Skeletal muscle satellite cell (primary cell): ENCODE measurements at regions not wholly inside any gene's neighbourhood (a gene's known extent, or its start where the extent isn't known, plus 50 kb on each side); places are given as distances from the start of the nearest gene placed in this dataset.

Experiments used
- H3K27me3 ChIP-seq: 2 replicates; pipeline ENCODE4 v1.7.0; 2013; ENCODE audit warnings: low read length; ENCODE audit not compliant: control insufficient read depth, insufficient read depth
- H3K36me3 ChIP-seq: 2 replicates; pipeline ENCODE4 v1.7.0; 2013; ENCODE audit warnings: mild to moderate bottlenecking, control low read depth, low read length; ENCODE audit not compliant: insufficient read depth
- H3K4me1 ChIP-seq: 2 replicates; pipeline ENCODE4 v1.7.0; 2013; ENCODE audit warnings: low read length; ENCODE audit not compliant: control insufficient read depth, insufficient read depth
- H3K4me2 ChIP-seq: 2 replicates; pipeline ENCODE4 v1.7.0; 2013; ENCODE audit warnings: mild to moderate bottlenecking, low read length
- H3K4me3 ChIP-seq: 2 replicates; pipeline ENCODE4 v1.7.0; 2013; ENCODE audit warnings: low read length
- H3K9ac ChIP-seq: 2 replicates; pipeline ENCODE4 v1.7.0; 2013; ENCODE audit warnings: mild to moderate bottlenecking, low read depth, low read length, moderate library complexity
- H3K9me3 ChIP-seq: replicated peaks from 2 replicates; pipeline ENCODE4 v1.7.0; 2013; ENCODE audit warnings: mild to moderate bottlenecking, control low read depth, low read length

GRCh38 chr7:26054386-26054785 is 97.6 kb upstream of the NFE2L3 start:
- Histone ChIP-seq H3K4me2 (no peak overlapping the region), H3K27me3 (peaks cover 3% of the 10 kb centered on the region), H3K36me3 (no peaks in the 10 kb centered on the region), H3K4me3 (no peak overlapping the region), H3K4me1 (no peaks in the 10 kb centered on the region), H3K9ac (no peak overlapping the region), H3K9me3 (no peaks in the 10 kb centered on the region)

- peaks cover 3% of the 10 kb centered on the region for H3K27me3 ChIP-seq
- no peaks in the 10 kb centered on the region for H3K4me1 ChIP-seq
- no peaks in the 10 kb centered on the region for H3K36me3 ChIP-seq
- H3K9ac ChIP-seq: no peak overlapping the region
- H3K9me3 ChIP-seq: no peaks in the 10 kb centered on the region
- no peak overlapping the region for H3K4me2 ChIP-seq
- H3K4me3 ChIP-seq: no peak overlapping the region
Measured at GRCh38 chr7:26055241-26055640, 96.8 kb upstream of the NFE2L3 start.

GRCh38 chr7:26060733-26061677 is 91.0 kb upstream of the NFE2L3 start:
- Histone ChIP-seq H3K4me1 (no peaks in the 10 kb centered on the region), H3K9ac (no peak overlapping the region), H3K9me3 (no peaks in the 10 kb centered on the region), H3K27me3 (peaks cover 4% of the 10 kb centered on the region), H3K36me3 (no peaks in the 10 kb centered on the region), H3K4me3 (no peak overlapping the region), H3K4me2 (no peak overlapping the region)

- Histone ChIP-seq H3K27me3 (peaks cover 4% of the 10 kb centered on the region), H3K36me3 (no peaks in the 10 kb centered on the region)
Measured at GRCh38 chr7:26061678-26062603, 90.1 kb upstream of the NFE2L3 start.

GRCh38 chr7:26065652-26066051 is 86.3 kb upstream of the NFE2L3 start:
- H3K4me1 ChIP-seq: no peaks in the 10 kb centered on the region
- no peak overlapping the region for H3K4me3 ChIP-seq
- no peak overlapping the region for H3K4me2 ChIP-seq
- peaks cover under 1% of the 10 kb centered on the region for H3K27me3 ChIP-seq
- no peaks in the 10 kb centered on the region for H3K36me3 ChIP-seq
- H3K9me3 ChIP-seq: no peaks in the 10 kb centered on the region
- H3K9ac ChIP-seq: no peak overlapping the region

More at GRCh38 chr7:26061678-26062603, 90.1 kb upstream of the NFE2L3 start:
- Histone ChIP-seq H3K9ac (no peak overlapping the region), H3K4me2 (no peak overlapping the region), H3K4me1 (no peaks in the 10 kb centered on the region), H3K4me3 (no peak overlapping the region), H3K9me3 (no peaks in the 10 kb centered on the region)

GRCh38 chr7:26066736-26067135 is 85.3 kb upstream of the NFE2L3 start:
- Histone ChIP-seq H3K9ac (no peak overlapping the region), H3K27me3 (peaks cover 7% of the 10 kb centered on the region), H3K4me1 (no peaks in the 10 kb centered on the region), H3K9me3 (no peaks in the 10 kb centered on the region), H3K4me3 (no peak overlapping the region), H3K4me2 (no peak overlapping the region), H3K36me3 (no peaks in the 10 kb centered on the region)

GRCh38 chr7:26070290-26070689 is 81.7 kb upstream of the NFE2L3 start:
- Histone ChIP-seq H3K27me3 (peaks cover 7% of the 10 kb centered on the region), H3K9ac (no peak overlapping the region), H3K4me2 (no peak overlapping the region), H3K9me3 (no peaks in the 10 kb centered on the region), H3K4me3 (no peak overlapping the region), H3K36me3 (no peaks in the 10 kb centered on the region), H3K4me1 (no peaks in the 10 kb centered on the region)

- Histone ChIP-seq H3K4me1 (no peaks in the 10 kb centered on the region), H3K9ac (no peak overlapping the region), H3K4me2 (no peak overlapping the region), H3K9me3 (no peaks in the 10 kb centered on the region), H3K36me3 (no peaks in the 10 kb centered on the region), H3K27me3 (peaks cover 8% of the 10 kb centered on the region), H3K4me3 (no peak overlapping the region)
Measured at GRCh38 chr7:26071622-26072456, 80.2 kb upstream of the NFE2L3 start.

GRCh38 chr7:26073041-26073440 is 79.0 kb upstream of the NFE2L3 start:
- H3K9ac ChIP-seq: no peak overlapping the region
- H3K4me3 ChIP-seq: no peak overlapping the region
- no peaks in the 10 kb centered on the region for H3K4me1 ChIP-seq
- H3K36me3 ChIP-seq: no peaks in the 10 kb centered on the region
- no peaks in the 10 kb centered on the region for H3K9me3 ChIP-seq
- H3K27me3 ChIP-seq: peaks cover 14% of the 10 kb centered on the region
- H3K4me2 ChIP-seq: no peak overlapping the region

- Histone ChIP-seq H3K4me3 (no peak overlapping the region), H3K4me2 (no peak overlapping the region), H3K36me3 (no peaks in the 10 kb centered on the region), H3K27me3 (peaks cover 30% of the 10 kb centered on the region), H3K9me3 (no peaks in the 10 kb centered on the region), H3K4me1 (no peaks in the 10 kb centered on the region), H3K9ac (no peak overlapping the region)
Measured at GRCh38 chr7:26074919-26075318, 77.1 kb upstream of the NFE2L3 start.

GRCh38 chr7:26076691-26077090 is 75.3 kb upstream of the NFE2L3 start:
- no peak overlapping the region for H3K9ac ChIP-seq
- H3K9me3 ChIP-seq: no peaks in the 10 kb centered on the region
- H3K4me1 ChIP-seq: no peaks in the 10 kb centered on the region
- no peak overlapping the region for H3K4me2 ChIP-seq
- H3K36me3 ChIP-seq: no peaks in the 10 kb centered on the region
- H3K4me3 ChIP-seq: no peak overlapping the region
- peaks cover 34% of the 10 kb centered on the region for H3K27me3 ChIP-seq
